ENCODE measurements at regions not wholly inside any gene's neighbourhood (a gene's known extent, or its start where the extent isn't known, plus 50 kb on each side); places are given as distances from the start of the nearest gene placed in this dataset.
"Not testable (repeated sequence)": the region's sequence is repeated elsewhere in the genome, so short reads cannot be mapped to it uniquely, and the experiment has no call there.

DNA sequence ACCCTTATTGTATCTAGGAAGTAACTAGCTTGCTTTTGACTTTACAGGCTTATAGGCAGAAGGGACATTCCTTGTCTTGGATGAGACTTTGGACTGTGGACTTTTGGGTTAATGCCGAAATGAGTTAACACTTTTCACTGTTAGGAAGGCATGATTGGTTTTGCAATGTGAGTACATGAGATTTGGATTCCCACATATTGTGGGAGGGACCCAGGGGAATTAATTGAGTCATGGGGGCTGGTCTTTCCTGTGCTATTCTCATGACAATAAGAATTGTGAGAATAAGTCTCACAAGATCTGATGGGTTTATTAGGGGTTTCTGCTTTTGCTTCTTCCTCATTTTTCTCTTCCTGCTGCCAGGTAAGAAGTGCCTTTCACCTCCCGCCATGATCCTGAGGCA is 417.5 kb downstream of the HINT1 start:
- Histone ChIP-seq H3K4me3 (no peak overlapping the region), H3K9me3 (peaks cover 2% of the 10 kb centered on the region), H3K36me3 (ENCODE audit: low read depth) (no peaks in the 10 kb centered on the region), H3K4me1 (ENCODE audit: low read depth) (no peaks in the 10 kb centered on the region)
- intact Hi-C loops (cut with DNase I, micrococcal nuclease), result no loop called here
- no peak for DNase-seq
- TF ChIP-seq, protein P1, sequence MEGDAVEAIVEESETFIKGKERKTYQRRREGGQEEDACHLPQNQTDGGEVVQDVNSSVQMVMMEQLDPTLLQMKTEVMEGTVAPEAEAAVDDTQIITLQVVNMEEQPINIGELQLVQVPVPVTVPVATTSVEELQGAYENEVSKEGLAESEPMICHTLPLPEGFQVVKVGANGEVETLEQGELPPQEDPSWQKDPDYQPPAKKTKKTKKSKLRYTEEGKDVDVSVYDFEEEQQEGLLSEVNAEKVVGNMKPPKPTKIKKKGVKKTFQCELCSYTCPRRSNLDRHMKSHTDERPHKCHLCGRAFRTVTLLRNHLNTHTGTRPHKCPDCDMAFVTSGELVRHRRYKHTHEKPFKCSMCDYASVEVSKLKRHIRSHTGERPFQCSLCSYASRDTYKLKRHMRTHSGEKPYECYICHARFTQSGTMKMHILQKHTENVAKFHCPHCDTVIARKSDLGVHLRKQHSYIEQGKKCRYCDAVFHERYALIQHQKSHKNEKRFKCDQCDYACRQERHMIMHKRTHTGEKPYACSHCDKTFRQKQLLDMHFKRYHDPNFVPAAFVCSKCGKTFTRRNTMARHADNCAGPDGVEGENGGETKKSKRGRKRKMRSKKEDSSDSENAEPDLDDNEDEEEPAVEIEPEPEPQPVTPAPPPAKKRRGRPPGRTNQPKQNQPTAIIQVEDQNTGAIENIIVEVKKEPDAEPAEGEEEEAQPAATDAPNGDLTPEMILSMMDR (IDR thresholded peaks at IDR 0.05), result no peak
- no peak for ATAC-seq

- intact Hi-C loops (cut with DNase I, micrococcal nuclease); H3K9me3 ChIP-seq; H3K4me1 ChIP-seq (ENCODE audit: low read depth); DNase-seq; H3K4me3 ChIP-seq; H3K36me3 ChIP-seq (ENCODE audit: low read depth); ATAC-seq: not testable (repeated sequence)
Observed at GRCh38 chr5:130746641-130747040, 418.4 kb downstream of the HINT1 start.

DNA sequence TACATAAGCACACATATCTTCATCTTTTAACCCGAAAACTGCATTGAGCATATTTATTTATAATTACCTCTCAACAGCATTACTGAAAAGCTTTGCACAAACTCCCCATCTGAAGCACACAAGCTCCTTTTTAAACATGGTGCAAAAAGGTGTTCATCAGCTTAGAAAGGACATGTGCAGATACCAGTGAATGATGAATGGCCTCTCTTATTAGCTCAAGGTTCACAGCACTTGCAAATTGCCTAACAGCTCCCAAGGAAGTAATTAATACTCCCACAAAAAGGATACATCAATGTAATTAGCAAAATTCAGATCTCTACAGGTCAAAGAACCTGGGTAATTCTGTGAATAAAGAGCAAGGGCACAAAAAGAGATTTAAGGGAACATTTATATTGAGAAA is 422.0 kb downstream of the HINT1 start:
- Histone ChIP-seq H3K36me3 (ENCODE audit: low read depth) (no peaks in the 10 kb centered on the region), H3K4me1 (ENCODE audit: low read depth) (no peaks in the 10 kb centered on the region), H3K9me3 (peaks cover 6% of the 10 kb centered on the region), H3K4me3 (no peak overlapping the region)
- DNase-seq, result no peak
- intact Hi-C loops (cut with DNase I, micrococcal nuclease), result no loop called here
- TF ChIP-seq, protein P1 (IDR thresholded peaks at IDR 0.05), result no peak
- ATAC-seq, result no peak

DNA sequence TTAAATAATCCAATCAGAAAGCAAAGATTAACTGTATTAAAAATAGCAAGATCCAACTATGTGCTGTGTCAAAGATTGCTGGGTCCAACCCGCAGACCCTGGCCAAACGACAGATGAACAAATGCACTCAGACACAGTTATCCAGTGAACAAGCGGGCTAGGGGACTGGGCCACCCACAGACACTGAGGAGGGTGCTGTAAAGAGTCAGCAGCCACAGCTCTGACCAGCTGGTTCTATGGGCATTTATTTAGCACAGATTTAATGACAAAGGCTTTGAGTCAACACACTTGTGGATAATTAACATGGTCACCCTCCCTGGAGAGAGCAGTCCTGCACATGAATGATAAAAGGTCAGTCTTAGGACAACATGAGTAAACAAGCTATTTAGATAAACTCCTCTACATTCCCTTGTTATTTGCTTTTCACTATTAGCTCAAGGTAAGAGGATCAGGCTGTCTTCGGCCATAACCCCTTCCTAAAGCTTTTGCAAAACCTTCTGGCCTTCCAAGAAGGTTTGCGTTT is 424.9 kb downstream of the HINT1 start:
- Histone ChIP-seq H3K4me1 (ENCODE audit: low read depth) (no peaks in the 10 kb centered on the region), H3K9me3 (peaks cover 4% of the 10 kb centered on the region), H3K4me3 (no peak overlapping the region), H3K36me3 (ENCODE audit: low read depth) (no peaks in the 10 kb centered on the region)
- TF ChIP-seq, protein P1 (IDR thresholded peaks at IDR 0.05), result no peak
- ATAC-seq (no peak), DNase-seq (no peak)
- intact Hi-C loops (cut with DNase I, micrococcal nuclease), result no loop called here

- no peaks in the 10 kb centered on the region for H3K4me1 ChIP-seq (ENCODE audit: low read depth)
- H3K36me3 ChIP-seq (ENCODE audit: low read depth), result no peaks in the 10 kb centered on the region
- H3K9me3 ChIP-seq, result peaks cover 7% of the 10 kb centered on the region
- no peak overlapping the region for H3K4me3 ChIP-seq
- ATAC-seq (no peak), DNase-seq (no peak)
- TF ChIP-seq, protein P1 (IDR thresholded peaks at IDR 0.05), result no peak
- intact Hi-C loops (cut with DNase I, micrococcal nuclease), result no loop called here
Observed at GRCh38 chr5:130731839-130732238, 433.2 kb downstream of the HINT1 start.

GRCh38 chr5:130729541-130729940 is 435.5 kb downstream of the HINT1 start:
- Histone ChIP-seq H3K4me3 (no peak overlapping the region), H3K9me3 (peaks cover 7% of the 10 kb centered on the region), H3K36me3 (ENCODE audit: low read depth) (no peaks in the 10 kb centered on the region), H3K4me1 (ENCODE audit: low read depth) (no peaks in the 10 kb centered on the region)
- intact Hi-C loops (cut with DNase I, micrococcal nuclease), result no loop called here
- ATAC-seq, result no peak
- no peak for DNase-seq
- TF ChIP-seq, protein P1 (IDR thresholded peaks at IDR 0.05), result no peak
